ENCODE measurements at regions not wholly inside any gene's neighbourhood (a gene's known extent, or its start where the extent isn't known, plus 50 kb on each side); places are given as distances from the start of the nearest gene placed in this dataset.

- TF ChIP-seq REST (IDR thresholded peaks at IDR 0.05; ENCODE audit: borderline replicate concordance in 1 of 2, low read depth in 1 of 2, low read length in 2 of 2) (no peak), MXI1 (IDR thresholded peaks at IDR 0.05; ENCODE audit: borderline replicate concordance, low read depth, low read length) (no peak), HCFC1 (IDR thresholded peaks at IDR 0.05; ENCODE audit: low read depth, low read length) (no peak), CC2D1A (CRISPR knock-in tag; IDR thresholded peaks at IDR 0.05) (no peak), MEF2D (CRISPR knock-in tag; IDR thresholded peaks at IDR 0.05) (no peak)
Observed at GRCh38 chr1:168959382-168959781, 147.1 kb upstream of the ATP1B1 start.
